ENCODE measurements at regions not wholly inside any gene's neighbourhood (a gene's known extent, or its start where the extent isn't known, plus 50 kb on each side); places are given as distances from the start of the nearest gene placed in this dataset.
A peak's percentile ranks its signal among the peaks of the same experiment; 100 is the strongest.

DNA sequence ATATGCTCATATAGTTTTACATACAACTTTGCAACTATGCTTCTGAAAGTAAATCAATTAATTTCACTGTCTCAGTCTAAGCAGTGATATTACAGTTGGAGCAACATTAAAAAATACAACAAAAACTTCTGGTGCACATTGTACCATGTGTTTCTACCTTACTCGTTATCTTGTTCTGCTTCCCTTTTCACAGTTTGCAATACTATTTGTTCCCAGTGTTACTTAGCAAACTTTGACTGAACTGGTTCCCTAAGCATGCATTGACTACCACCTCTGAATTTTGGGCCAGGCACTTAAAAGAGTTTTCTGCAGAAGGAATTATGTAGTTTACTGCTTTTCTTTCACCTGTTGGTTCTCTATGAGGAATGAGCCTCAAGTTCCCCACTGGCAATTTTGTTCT, 152.7 kb downstream of the SEC61B start:
- no peak for DNase-seq (ENCODE audit: extremely low read depth, low read depth)
- TF ChIP-seq, protein P1, sequence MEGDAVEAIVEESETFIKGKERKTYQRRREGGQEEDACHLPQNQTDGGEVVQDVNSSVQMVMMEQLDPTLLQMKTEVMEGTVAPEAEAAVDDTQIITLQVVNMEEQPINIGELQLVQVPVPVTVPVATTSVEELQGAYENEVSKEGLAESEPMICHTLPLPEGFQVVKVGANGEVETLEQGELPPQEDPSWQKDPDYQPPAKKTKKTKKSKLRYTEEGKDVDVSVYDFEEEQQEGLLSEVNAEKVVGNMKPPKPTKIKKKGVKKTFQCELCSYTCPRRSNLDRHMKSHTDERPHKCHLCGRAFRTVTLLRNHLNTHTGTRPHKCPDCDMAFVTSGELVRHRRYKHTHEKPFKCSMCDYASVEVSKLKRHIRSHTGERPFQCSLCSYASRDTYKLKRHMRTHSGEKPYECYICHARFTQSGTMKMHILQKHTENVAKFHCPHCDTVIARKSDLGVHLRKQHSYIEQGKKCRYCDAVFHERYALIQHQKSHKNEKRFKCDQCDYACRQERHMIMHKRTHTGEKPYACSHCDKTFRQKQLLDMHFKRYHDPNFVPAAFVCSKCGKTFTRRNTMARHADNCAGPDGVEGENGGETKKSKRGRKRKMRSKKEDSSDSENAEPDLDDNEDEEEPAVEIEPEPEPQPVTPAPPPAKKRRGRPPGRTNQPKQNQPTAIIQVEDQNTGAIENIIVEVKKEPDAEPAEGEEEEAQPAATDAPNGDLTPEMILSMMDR (IDR thresholded peaks at IDR 0.05; ENCODE audit: low read depth, low read length) = no peak

DNA sequence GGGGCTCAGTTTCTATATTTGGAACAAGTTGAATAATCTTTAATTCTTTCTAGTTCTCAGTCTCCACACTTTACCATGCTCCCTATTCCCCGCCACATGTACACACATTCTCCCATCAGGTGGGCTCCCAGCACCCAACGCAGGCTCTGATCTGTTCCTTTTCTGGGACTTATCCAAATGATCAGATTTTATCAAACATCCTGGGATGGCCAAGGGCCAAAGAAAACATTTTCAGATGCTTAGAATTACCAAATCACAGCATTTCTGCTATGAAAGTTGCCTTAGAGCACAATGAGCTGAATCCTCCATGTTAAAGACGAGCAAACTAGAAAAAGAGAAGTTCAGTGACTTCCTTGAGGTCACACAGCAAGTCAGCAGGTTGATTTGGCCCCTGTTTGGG, 153.4 kb downstream of the SEC61B start:
- no peak for DNase-seq (ENCODE audit: extremely low read depth, low read depth)
- TF ChIP-seq, protein P1 (IDR thresholded peaks at IDR 0.05; ENCODE audit: low read depth, low read length) = no peak

DNA sequence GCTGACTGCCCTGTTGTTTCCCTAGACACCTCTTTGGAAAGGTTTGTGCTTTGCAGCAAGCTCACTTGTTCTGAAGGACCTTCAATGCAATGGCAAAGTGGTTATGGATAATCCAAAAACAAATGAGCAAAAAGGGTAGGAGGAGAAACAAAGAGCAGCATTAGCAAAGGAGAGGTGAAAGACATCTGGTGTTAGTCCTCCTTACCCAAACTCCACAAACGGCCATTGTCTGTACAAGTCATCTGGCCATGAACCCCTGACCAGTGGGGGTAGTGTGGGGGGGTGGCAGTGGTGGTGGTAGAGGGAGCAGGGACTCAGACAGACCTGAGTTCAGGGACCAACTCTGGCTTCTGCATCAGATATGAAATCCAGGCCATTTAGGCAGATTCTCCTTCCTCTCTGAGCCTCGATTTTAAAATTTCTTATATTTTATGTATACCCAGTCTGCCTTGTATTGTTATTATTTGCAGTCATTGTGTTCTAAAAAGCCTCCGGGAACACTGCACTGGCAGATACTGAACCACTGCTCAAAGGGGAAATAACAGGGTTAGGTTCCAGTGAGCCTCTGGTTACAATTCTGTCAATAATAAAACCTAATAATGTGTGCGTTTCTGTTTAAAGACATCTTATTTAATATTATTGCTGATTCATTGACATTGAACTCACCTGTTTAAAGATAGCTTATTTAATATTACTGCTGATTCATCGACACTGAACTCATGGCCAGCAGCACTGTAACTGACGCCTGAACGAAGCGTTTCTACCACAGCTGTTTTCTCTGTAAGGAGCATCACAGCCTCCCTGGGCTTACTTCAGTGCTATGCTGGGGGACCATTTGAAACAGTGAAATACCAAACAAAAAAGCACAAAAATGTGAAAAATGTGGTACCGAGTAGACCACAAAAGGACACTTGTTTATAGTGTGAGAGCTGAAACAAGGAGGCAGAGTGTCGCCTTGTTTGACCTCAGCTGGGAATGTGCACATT, 156.0 kb downstream of the SEC61B start:
- DNase-seq (ENCODE audit: extremely low read depth, low read depth) = no peak
- TF ChIP-seq, protein P1 (IDR thresholded peaks at IDR 0.05; ENCODE audit: low read depth, low read length) = no peak

DNA sequence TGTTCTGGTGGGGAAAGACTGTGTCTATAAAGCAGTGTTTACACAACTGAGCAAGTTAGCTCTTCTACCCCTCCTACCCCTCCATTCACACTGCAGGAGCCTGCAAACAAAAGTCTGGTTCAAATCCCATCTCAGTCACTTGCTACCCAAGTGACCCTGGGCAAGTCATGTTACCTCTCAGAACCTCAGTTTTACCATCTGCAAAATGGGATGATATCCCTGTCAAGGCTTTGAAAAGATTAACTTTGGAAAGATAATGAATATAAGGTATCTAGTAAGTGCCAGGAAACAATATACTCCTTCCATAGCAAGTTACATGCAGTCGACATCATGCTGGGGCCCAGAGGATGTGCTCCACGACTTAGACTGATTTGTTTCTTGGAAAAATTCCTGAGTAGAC, 161.5 kb downstream of the SEC61B start:
- DNase-seq (ENCODE audit: extremely low read depth, low read depth) = no peak
- TF ChIP-seq, protein P1 (IDR thresholded peaks at IDR 0.05; ENCODE audit: low read depth, low read length) = no peak

DNA sequence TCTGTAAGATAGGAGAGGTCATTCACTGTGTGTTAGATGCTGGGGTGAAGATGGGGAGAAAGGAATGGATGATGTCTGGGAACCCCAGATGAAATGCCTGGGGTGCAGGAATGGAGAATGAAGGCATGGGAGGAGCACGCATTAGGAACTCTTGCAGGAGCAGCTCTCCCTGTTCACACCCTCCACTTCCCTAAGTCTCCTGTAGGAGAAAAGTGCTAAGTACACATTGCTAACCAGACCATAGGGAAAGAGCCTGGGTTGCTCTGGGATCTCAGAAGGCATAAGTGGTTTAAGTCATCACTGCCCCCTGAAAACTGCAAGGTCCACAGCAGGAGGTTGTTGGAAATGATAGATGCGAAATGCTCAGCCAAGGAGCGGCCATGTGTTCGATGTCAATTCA, 163.1 kb downstream of the SEC61B start:
- DNase-seq (ENCODE audit: extremely low read depth, low read depth) = no peak
- TF ChIP-seq, protein P1 (IDR thresholded peaks at IDR 0.05; ENCODE audit: low read depth, low read length) = no peak

DNA sequence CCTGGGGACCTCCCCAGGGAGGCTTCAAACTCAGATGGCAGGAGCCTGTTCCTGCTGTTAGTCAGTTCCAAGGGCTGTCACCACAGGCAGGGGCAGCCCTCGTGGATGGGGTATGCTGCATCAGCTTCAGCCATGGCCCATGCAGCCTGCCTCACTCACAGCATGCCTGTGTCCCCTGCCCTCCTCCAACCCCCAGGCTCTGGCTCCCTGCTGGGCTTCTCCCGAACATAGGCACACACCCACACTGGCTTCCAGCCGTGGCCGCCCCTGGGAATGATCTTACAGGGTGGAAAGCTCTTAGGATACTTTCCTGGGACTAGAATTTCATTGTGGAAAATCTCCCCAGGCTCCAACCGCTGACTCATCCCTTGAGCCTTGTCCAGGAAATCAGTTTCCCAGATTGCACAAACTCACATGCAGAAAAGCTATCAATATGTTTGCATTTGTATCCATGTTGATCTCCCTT, 163.8 kb downstream of the SEC61B start:
- TF ChIP-seq, protein P1 (IDR thresholded peaks at IDR 0.05; ENCODE audit: low read depth, low read length) = no peak
- DNase-seq (ENCODE audit: extremely low read depth, low read depth) = peak; percentile 53

DNA sequence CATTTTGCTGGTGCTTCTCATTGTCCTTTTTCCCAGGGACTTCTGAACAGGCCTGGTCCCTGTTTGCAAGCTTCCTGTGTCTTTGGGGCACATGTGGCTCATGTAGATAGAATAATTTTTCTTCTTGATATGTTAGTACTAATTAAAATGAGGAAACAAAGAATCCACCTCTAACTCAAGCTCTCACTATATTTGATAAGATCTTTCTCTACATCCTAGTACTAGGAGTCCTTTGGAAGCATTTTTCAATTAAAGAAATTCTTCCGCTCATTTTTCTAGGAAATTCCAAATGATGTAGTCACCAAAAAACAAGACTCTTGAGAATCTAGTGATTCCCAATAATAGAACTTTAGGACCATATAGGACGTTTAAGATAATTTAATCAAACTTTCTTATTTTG, 165.3 kb downstream of the SEC61B start:
- DNase-seq (ENCODE audit: extremely low read depth, low read depth) = no peak
- TF ChIP-seq, protein P1 (IDR thresholded peaks at IDR 0.05; ENCODE audit: low read depth, low read length) = no peak
